Hematopoietic multipotent progenitor cell (in vitro differentiated cells): ENCODE measurements at regions not wholly inside any gene's neighbourhood (a gene's known extent, or its start where the extent isn't known, plus 50 kb on each side); places are given as distances from the start of the nearest gene placed in this dataset.
"Not testable (repeated sequence)": the region's sequence is repeated elsewhere in the genome, so short reads cannot be mapped to it uniquely, and the experiment has no call there.

ENCODE experiments used
- DNase-seq, 3 donors: peaks; one replicate each; pipeline ENCODE4 v3.0.0-alpha.2; 2011 to 2015; ENCODE audit warnings: low read depth in 2 of 3, low spot score in 2 of 3

- no peak for DNase-seq
Measured at GRCh38 chr1:191305370-191305769, 827.7 kb upstream of the BRINP3 start.

GRCh38 chr1:191306916-191307315, 829.3 kb upstream of the BRINP3 start:
- no peak for DNase-seq

- no peak for DNase-seq
Measured at GRCh38 chr1:191320062-191320461, 838.2 kb upstream of the RGS18 start.

GRCh38 chr1:191327868-191328267, 830.4 kb upstream of the RGS18 start:
- no peak for DNase-seq

GRCh38 chr1:191343816-191344215, 814.4 kb upstream of the RGS18 start:
- DNase-seq, result no peak

- no peak for DNase-seq
Measured at GRCh38 chr1:191346381-191346780, 811.9 kb upstream of the RGS18 start.

- DNase-seq, result no peak
Measured at GRCh38 chr1:191348328-191348727, 809.9 kb upstream of the RGS18 start.

GRCh38 chr1:191350938-191351337, 807.3 kb upstream of the RGS18 start:
- DNase-seq, result no peak

- no peak for DNase-seq
Measured at GRCh38 chr1:191358724-191359123, 799.5 kb upstream of the RGS18 start.

GRCh38 chr1:191366686-191367085, 791.6 kb upstream of the RGS18 start:
- no peak for DNase-seq

GRCh38 chr1:191368891-191369654, 789.2 kb upstream of the RGS18 start:
- DNase-seq, result no peak

GRCh38 chr1:191371626-191372025, 786.6 kb upstream of the RGS18 start:
- no peak for DNase-seq

- no peak for DNase-seq
Measured at GRCh38 chr1:191388283-191388682, 770.0 kb upstream of the RGS18 start.

GRCh38 chr1:191396622-191397021, 761.6 kb upstream of the RGS18 start:
- no peak for DNase-seq

- DNase-seq, result no peak
Measured at GRCh38 chr1:191398551-191398950, 759.7 kb upstream of the RGS18 start.

GRCh38 chr1:191405417-191405816, 752.8 kb upstream of the RGS18 start:
- no peak for DNase-seq

- DNase-seq, result no peak
Measured at GRCh38 chr1:191414981-191415640, 743.2 kb upstream of the RGS18 start.

- DNase-seq, result no peak
Measured at GRCh38 chr1:191419842-191420241, 738.4 kb upstream of the RGS18 start.

GRCh38 chr1:191427593-191427992, 730.7 kb upstream of the RGS18 start:
- no peak for DNase-seq

GRCh38 chr1:191432817-191433216, 725.4 kb upstream of the RGS18 start:
- no peak for DNase-seq

GRCh38 chr1:191438979-191439378, 719.3 kb upstream of the RGS18 start:
- DNase-seq, result no peak

GRCh38 chr1:191448279-191448678, 710.0 kb upstream of the RGS18 start:
- DNase-seq, result not testable (repeated sequence)
